Suprapubic skin (tissue), 4 donors: ENCODE measurements at regions not wholly inside any gene's neighbourhood (a gene's known extent, or its start where the extent isn't known, plus 50 kb on each side); places are given as distances from the start of the nearest gene placed in this dataset.
"Not testable (repeated sequence)": the region's sequence is repeated elsewhere in the genome, so short reads cannot be mapped to it uniquely, and the experiment has no call there.

Experiments
- DNase-seq, 2 donors: peaks; one replicate each; pipeline ENCODE4 v3.0.0-alpha.2; 2019; ENCODE audit warnings: low spot score in 2 of 2
- H3K27ac ChIP-seq: fragments of 200-600 bp; sonication (generic); one replicate; pipeline ENCODE4 v1.5.1; 2019
- H3K27me3 ChIP-seq: fragments of 200-600 bp; sonication (generic); one replicate; pipeline ENCODE4 v1.5.1; 2019
- H3K36me3 ChIP-seq: fragments of 200-600 bp; sonication (generic); one replicate; pipeline ENCODE4 v1.5.1; 2019
- H3K4me1 ChIP-seq: fragments of 200-600 bp; sonication (generic); one replicate; pipeline ENCODE4 v1.5.1; 2019
- H3K4me3 ChIP-seq: fragments of 200-600 bp; sonication (generic); one replicate; pipeline ENCODE4 v1.5.1; 2019; ENCODE audit warnings: mild to moderate bottlenecking
- H3K9me3 ChIP-seq: fragments of 200-600 bp; sonication (generic); one replicate; pipeline ENCODE4 v1.5.1; 2019
- EP300 ChIP-seq: sonication (generic); formaldehyde crosslinking; IDR thresholded peaks from one replicate; pipeline ENCODE4 v1.6.1; 2017; ENCODE audit warnings: antibody characterized with exemption
- POLR2A ChIP-seq, 2 donors: fragments of 450-650 bp; IDR thresholded peaks; one replicate each; pipeline ENCODE4 v1.6.1; 2017; ENCODE audit warnings: antibody characterized with exemption in 2 of 2, mild to moderate bottlenecking in 2 of 2, moderate library complexity in 2 of 2
- POLR2AphosphoS5 ChIP-seq, 3 donors: sonication (generic); formaldehyde crosslinking; IDR thresholded peaks; one replicate each; pipeline ENCODE4 v1.6.1; 2017; ENCODE audit warnings: antibody characterized with exemption in 3 of 3
- WGBS: methylation state at CpG from one replicate; pipeline ENCODE4 v1.1.5; 2018; 5-methylcytosine and 5-hydroxymethylcytosine counted together
- TF ChIP-seq, protein P1 (sequence below), 2 donors: fragments of 200-600 bp in 1 of 2; fragments of 450-650 bp in 1 of 2; sonication (generic) in 1 of 2; IDR thresholded peaks; one replicate each; pipeline ENCODE4 v1.5.1; 2016 to 2019; ENCODE audit warnings: antibody characterized with exemption in 2 of 2, mild to moderate bottlenecking in 1 of 2, moderate library complexity in 1 of 2

DNA sequence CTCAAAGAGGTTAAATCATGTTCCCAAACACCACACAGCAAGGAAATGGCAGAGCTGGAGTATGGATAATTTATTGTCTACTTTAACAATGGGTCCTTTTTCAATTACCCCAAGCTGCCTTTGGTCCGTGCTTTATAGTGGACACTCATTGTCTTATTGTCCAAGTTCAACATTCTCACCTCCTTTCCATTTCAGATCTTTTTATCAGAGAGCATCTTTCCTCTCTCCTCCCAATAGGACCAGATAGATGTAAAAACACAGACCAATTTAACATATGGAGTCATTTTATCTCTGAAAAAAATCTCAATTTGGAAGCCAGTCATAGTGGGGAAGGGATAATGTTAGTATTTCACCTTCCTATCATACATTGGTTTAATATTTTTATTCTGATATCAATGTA, 83.5 kb upstream of the WAC start:
- WGBS, result 67% methylated on average over 1 of the region's 1 CpG
- Histone ChIP-seq H3K9me3 (no peaks in the 10 kb centered on the region), H3K4me3 (no peak overlapping the region), H3K36me3 (no peaks in the 10 kb centered on the region), H3K4me1 (no peaks in the 10 kb centered on the region), H3K27me3 (peaks cover 3% of the 10 kb centered on the region), H3K27ac (no peak overlapping the region)
- no peak for DNase-seq
- TF ChIP-seq POLR2A (IDR thresholded peaks at IDR 0.05), result no peak
- TF ChIP-seq, protein P1, sequence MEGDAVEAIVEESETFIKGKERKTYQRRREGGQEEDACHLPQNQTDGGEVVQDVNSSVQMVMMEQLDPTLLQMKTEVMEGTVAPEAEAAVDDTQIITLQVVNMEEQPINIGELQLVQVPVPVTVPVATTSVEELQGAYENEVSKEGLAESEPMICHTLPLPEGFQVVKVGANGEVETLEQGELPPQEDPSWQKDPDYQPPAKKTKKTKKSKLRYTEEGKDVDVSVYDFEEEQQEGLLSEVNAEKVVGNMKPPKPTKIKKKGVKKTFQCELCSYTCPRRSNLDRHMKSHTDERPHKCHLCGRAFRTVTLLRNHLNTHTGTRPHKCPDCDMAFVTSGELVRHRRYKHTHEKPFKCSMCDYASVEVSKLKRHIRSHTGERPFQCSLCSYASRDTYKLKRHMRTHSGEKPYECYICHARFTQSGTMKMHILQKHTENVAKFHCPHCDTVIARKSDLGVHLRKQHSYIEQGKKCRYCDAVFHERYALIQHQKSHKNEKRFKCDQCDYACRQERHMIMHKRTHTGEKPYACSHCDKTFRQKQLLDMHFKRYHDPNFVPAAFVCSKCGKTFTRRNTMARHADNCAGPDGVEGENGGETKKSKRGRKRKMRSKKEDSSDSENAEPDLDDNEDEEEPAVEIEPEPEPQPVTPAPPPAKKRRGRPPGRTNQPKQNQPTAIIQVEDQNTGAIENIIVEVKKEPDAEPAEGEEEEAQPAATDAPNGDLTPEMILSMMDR (IDR thresholded peaks at IDR 0.05), result no peak
- no peak for TF ChIP-seq EP300
- no peak for TF ChIP-seq POLR2AphosphoS5 (IDR thresholded peaks at IDR 0.05)

DNA sequence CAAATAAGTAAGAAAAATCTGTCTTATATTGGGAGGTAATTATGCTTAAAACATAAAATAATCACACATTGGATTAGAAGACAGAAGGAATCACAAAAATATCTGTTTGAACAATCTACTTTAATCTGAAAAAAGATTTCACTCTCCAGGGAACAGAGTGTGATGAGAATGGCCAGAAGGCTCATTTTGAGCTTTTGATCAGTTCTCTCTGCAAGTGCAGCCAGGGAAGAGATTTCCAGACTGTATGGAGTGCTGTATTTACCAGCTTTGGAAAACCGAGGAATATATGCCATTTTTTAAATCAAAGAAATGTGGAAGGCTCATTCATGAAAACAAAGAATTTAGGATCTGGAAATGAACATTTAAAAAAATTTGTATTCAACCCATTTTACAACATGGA, 83.0 kb upstream of the WAC start:
- Histone ChIP-seq H3K4me1 (no peaks in the 10 kb centered on the region), H3K27me3 (peaks cover 3% of the 10 kb centered on the region), H3K9me3 (no peaks in the 10 kb centered on the region), H3K4me3 (no peak overlapping the region), H3K27ac (no peak overlapping the region), H3K36me3 (no peaks in the 10 kb centered on the region)
- TF ChIP-seq POLR2AphosphoS5 (IDR thresholded peaks at IDR 0.05) (no peak), EP300 (no peak), POLR2A (IDR thresholded peaks at IDR 0.05) (no peak)
- TF ChIP-seq, protein P1 (IDR thresholded peaks at IDR 0.05), result no peak
- DNase-seq, result no peak
- 46% methylated on average over 1 of the region's 1 CpG for WGBS

DNA sequence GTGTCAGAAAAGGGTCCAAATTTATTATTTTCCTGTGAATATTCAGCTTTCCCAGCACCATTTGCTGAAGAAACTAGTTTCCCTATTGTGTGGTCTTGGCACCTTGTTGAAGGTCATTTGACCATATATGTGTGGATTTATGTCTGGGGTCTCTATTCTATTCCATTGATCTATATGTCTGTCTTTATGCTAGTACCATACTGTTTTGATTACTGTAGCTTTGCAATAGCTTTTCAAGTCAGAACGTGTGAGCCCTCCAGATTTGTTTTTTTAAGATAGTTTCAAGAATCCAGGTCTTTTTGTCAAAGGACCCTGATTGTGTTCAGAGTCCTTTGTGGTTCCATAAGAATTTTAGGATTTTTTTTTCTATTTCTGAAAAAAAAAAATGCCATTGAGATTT, 79.0 kb upstream of the WAC start:
- Histone ChIP-seq H3K27ac (no peak overlapping the region), H3K4me3 (no peak overlapping the region), H3K27me3 (peaks cover 5% of the 10 kb centered on the region), H3K4me1 (no peaks in the 10 kb centered on the region), H3K9me3 (no peaks in the 10 kb centered on the region), H3K36me3 (no peaks in the 10 kb centered on the region)
- TF ChIP-seq POLR2A (IDR thresholded peaks at IDR 0.05), result no peak
- WGBS, result 76% methylated on average over 1 of the region's 1 CpG
- DNase-seq, result no peak

DNA sequence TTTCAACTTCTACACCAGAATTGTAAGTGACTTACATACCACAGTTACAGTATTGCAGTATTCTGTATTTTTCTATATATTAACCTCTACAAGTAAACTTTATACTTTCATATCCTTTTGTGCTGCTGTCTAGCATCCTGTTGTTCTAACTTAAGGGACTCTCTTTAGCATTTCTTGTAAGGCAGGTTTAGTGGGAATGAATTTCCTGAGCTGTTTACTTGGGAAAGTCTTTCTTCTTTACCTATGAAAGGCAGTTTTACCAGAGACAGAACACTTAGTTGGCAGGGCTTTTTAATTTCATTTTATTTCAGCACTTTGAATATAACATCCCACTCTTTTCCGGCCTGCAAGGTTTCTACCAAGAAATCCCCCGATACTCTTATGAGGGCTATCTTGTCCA, 75.8 kb upstream of the WAC start:
- 62% methylated on average over 2 of the region's 2 CpGs for WGBS
- TF ChIP-seq POLR2A (IDR thresholded peaks at IDR 0.05), result no peak
- no peak for TF ChIP-seq EP300
- no peak for TF ChIP-seq POLR2AphosphoS5 (IDR thresholded peaks at IDR 0.05)
- TF ChIP-seq, protein P1 (IDR thresholded peaks at IDR 0.05), result no peak
- no peaks in the 10 kb centered on the region for H3K4me1 ChIP-seq
- no peaks in the 10 kb centered on the region for H3K9me3 ChIP-seq
- no peak overlapping the region for H3K4me3 ChIP-seq
- H3K27ac ChIP-seq, result no peak overlapping the region
- DNase-seq, result no peak
- peaks cover 5% of the 10 kb centered on the region for H3K27me3 ChIP-seq
- H3K36me3 ChIP-seq, result no peaks in the 10 kb centered on the region

DNA sequence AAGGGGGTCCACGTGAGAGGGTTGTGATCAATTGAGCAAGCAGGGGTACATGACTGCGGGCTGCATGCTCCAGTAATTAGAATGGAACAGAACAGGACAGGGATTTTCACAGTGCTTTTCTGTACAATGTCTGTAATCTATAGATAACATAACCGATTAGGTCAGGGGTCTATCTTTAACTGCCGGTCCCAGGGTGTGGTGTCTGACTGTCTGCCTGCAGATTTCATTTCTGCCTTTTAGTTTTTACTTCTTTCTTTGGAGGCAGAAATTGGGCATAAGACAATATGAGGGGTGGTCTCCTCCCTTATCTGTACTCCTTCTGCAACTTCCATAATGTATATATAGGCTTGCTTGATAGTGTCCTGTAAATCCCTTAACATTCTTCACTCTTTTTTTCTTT, 75.0 kb upstream of the WAC start:
- not testable (repeated sequence) for H3K36me3 ChIP-seq, H3K9me3 ChIP-seq, H3K27ac ChIP-seq, H3K27me3 ChIP-seq, H3K4me3 ChIP-seq, DNase-seq, H3K4me1 ChIP-seq
- WGBS, result 73% methylated on average over 4 of the region's 4 CpGs

DNA sequence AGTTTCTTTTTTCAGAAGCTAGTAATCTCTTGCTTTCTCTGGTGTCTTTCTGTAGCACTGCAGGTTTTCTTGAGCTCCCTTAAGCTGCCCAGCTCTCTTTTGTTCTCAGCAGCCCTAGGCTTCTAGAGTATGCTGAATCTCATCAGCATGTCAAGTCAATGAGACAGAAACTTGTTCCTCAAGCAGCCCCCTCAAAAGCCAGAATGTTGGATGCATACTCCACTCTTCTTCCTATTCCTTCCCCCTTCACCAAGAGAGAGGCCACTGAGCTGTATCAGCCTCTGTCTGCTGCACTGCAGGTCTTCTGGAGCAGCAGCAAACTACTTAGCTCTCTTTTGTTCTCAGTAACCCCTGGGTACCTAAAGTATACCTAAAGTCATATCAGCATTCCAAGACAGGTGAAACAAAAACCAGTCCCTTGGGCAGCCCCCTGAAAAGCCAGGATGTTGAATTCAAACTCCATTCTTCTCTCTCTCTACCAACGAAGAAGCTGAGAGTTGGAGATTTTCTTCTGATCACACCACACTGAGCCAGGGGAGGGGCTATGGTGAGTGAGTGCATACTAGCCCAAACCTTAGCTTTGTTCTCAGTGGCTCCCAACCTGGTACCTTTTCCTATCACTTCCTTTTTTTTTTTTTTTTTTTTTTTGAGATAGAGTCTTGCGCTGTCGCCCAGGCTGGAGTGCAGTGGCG, 73.3 kb upstream of the WAC start:
- no peak overlapping the region for H3K4me3 ChIP-seq
- DNase-seq, result no peak
- no peak overlapping the region for H3K27ac ChIP-seq
- no peaks in the 10 kb centered on the region for H3K9me3 ChIP-seq
- no peaks in the 10 kb centered on the region for H3K36me3 ChIP-seq
- no peaks in the 10 kb centered on the region for H3K4me1 ChIP-seq
- WGBS, result 97% methylated on average over 4 of the region's 4 CpGs
- peaks cover 5% of the 10 kb centered on the region for H3K27me3 ChIP-seq
- TF ChIP-seq EP300 (no peak), POLR2A (IDR thresholded peaks at IDR 0.05) (no peak), POLR2AphosphoS5 (IDR thresholded peaks at IDR 0.05) (no peak)
- TF ChIP-seq, protein P1 (IDR thresholded peaks at IDR 0.05), result no peak
